Uterus (tissue), 3 donors: ENCODE measurements at regions not wholly inside any gene's neighbourhood (a gene's known extent, or its start where the extent isn't known, plus 50 kb on each side); places are given as distances from the start of the nearest gene placed in this dataset.

Source experiments
- DNase-seq, 2 donors: peaks; one replicate each; pipeline ENCODE4 v3.0.0-alpha.2; 2019 to 2020
- H3K27ac ChIP-seq, 2 donors: fragments of 200-600 bp; sonication (generic); 1 replicate in 1 of 2; 2 replicates in 1 of 2; pipeline ENCODE4 v1.5.1; 2016 to 2018
- H3K27me3 ChIP-seq, 2 donors: fragments of 200-600 bp; sonication (generic); one replicate each; pipeline ENCODE4 v1.5.1; 2018 to 2019; ENCODE audit warnings: control low read depth in 1 of 2
- H3K36me3 ChIP-seq, 2 donors: fragments of 200-600 bp; sonication (generic); one replicate each; pipeline ENCODE4 v1.5.1; 2019; ENCODE audit warnings: control low read depth in 1 of 2
- H3K4me1 ChIP-seq, 2 donors: fragments of 200-600 bp; sonication (generic); one replicate each; pipeline ENCODE4 v1.5.1; 2018 to 2019; ENCODE audit warnings: control low read depth in 1 of 2
- H3K4me3 ChIP-seq, 2 donors: fragments of 200-600 bp; sonication (generic); 1 replicate in 1 of 2; 2 replicates in 1 of 2; pipeline ENCODE4 v1.5.1; 2018 to 2019; ENCODE audit warnings: mild to moderate bottlenecking in 1 of 2
- H3K9me3 ChIP-seq, 2 donors: fragments of 200-600 bp; sonication (generic); one replicate each; pipeline ENCODE4 v1.5.1; 2019; ENCODE audit warnings: control low read depth in 1 of 2
- CTCF ChIP-seq, 4 experiments: fragments of 200-600 bp in 2 of 4; fragments of 450-650 bp in 2 of 4; sonication (generic) in 2 of 4; IDR thresholded peaks; one replicate each; pipeline ENCODE4 v1.5.1; 2016 to 2019; ENCODE audit warnings: antibody characterized with exemption in 4 of 4, mild to moderate bottlenecking in 2 of 4, moderate library complexity in 1 of 4
- POLR2A ChIP-seq, 2 donors: fragments of 450-650 bp; IDR thresholded peaks; one replicate each; pipeline ENCODE4 v1.6.1; 2016; ENCODE audit warnings: antibody characterized with exemption in 2 of 2, mild to moderate bottlenecking in 1 of 2, moderate library complexity in 1 of 2
- intact Hi-C: fragments of 100-400 bp; cut with DNase I; formaldehyde crosslinking; loops from one replicate; pipeline ENCODE4 v1.15.1; 2023; ENCODE audit warnings: low total_unique reads
- donor health status: DM: yes; HTN: yes; CAD: no.

GRCh38 chr4:132297346-132297745, 851.7 kb upstream of the PCDH10 start:
- Histone ChIP-seq H3K27ac (no peak overlapping the region), H3K4me3 (no peak overlapping the region), H3K9me3 (no peaks in the 10 kb centered on the region), H3K36me3 (no peaks in the 10 kb centered on the region), H3K4me1 (no peaks in the 10 kb centered on the region), H3K27me3 (no peaks in the 10 kb centered on the region)
- intact Hi-C loops = no loop called here
- DNase-seq = no peak
- TF ChIP-seq POLR2A (IDR thresholded peaks at IDR 0.05) = no peak
- TF ChIP-seq CTCF (IDR thresholded peaks at IDR 0.05) = no peak

- Histone ChIP-seq H3K4me3 (no peak overlapping the region), H3K27ac (no peak overlapping the region), H3K27me3 (no peaks in the 10 kb centered on the region), H3K36me3 (no peaks in the 10 kb centered on the region), H3K9me3 (no peaks in the 10 kb centered on the region), H3K4me1 (no peaks in the 10 kb centered on the region)
- DNase-seq = no peak
- intact Hi-C loops = no loop called here
- TF ChIP-seq POLR2A (IDR thresholded peaks at IDR 0.05) (no peak), CTCF (IDR thresholded peaks at IDR 0.05) (no peak)
Measured at GRCh38 chr4:132299841-132300240, 849.3 kb upstream of the PCDH10 start.

DNA sequence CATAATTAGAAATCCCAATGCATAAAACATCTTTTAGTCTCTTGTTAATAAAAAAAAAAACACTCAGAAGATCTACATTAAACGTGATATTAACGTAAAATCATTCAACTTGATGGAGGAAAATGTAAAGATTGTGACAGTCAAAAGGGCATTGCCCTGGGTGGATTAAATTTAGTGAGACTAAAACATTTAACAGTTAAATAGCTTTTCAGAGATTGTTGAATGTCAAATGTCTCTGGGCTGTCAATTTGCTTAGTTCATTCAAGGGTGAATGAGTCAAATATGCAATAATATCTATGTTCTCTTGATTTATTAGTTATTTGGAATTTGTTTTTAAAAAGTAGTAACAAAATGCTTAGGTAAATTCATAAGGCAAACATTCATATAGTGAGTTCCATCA, 836.6 kb upstream of the PCDH10 start:
- intact Hi-C loops = no loop called here
- no peaks in the 10 kb centered on the region for H3K4me1 ChIP-seq
- no peak overlapping the region for H3K4me3 ChIP-seq
- DNase-seq = no peak
- H3K9me3 ChIP-seq = no peaks in the 10 kb centered on the region
- no peaks in the 10 kb centered on the region for H3K36me3 ChIP-seq
- H3K27me3 ChIP-seq = no peaks in the 10 kb centered on the region
- TF ChIP-seq CTCF (IDR thresholded peaks at IDR 0.05) (no peak), POLR2A (IDR thresholded peaks at IDR 0.05) (no peak)
- H3K27ac ChIP-seq = no peak overlapping the region

DNA sequence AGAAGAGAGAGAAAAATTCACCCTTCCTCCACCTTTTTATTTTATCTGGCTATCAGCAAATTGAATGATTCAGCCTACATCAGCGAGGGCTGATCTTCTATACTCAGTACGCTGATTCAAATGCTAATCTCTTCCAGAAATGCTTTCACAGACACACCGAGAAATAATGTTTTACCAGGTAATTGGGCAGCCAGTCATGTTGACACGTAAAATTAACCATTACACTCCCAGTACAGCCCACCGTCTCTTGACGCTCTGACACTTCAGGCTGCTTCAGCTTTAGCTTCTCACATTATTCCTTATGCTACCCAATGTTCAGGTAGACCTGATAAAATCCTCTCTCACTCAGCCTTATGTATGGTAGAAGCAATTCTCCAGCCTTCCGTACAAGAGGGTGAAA, 835.2 kb upstream of the PCDH10 start:
- Histone ChIP-seq H3K27ac (no peak overlapping the region), H3K4me1 (no peaks in the 10 kb centered on the region), H3K27me3 (no peaks in the 10 kb centered on the region), H3K9me3 (no peaks in the 10 kb centered on the region), H3K36me3 (no peaks in the 10 kb centered on the region), H3K4me3 (no peak overlapping the region)
- no peak for DNase-seq
- no peak for TF ChIP-seq POLR2A (IDR thresholded peaks at IDR 0.05)
- TF ChIP-seq CTCF (IDR thresholded peaks at IDR 0.05) = no peak
- intact Hi-C loops = no loop called here

DNA sequence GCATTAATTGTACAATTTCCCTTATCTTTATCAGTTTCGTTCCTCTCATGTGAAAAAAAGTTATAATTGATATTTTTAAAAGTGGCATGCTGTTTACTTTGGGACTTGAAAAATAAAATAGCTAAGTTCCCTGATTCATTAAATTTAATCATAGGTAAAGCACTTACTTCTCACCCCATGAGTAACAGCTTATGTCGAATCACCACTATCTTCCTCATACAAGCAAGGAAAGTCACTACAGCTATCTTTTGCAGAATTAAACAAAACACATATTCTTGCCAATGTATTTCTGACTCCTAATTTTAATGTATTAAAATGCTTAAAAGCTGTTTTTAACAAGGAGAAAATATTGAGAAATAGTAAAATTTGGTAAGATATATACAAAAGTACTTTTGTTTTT, 832.4 kb upstream of the PCDH10 start:
- Histone ChIP-seq H3K4me3 (no peak overlapping the region), H3K27me3 (no peaks in the 10 kb centered on the region), H3K27ac (no peak overlapping the region), H3K9me3 (no peaks in the 10 kb centered on the region), H3K4me1 (no peaks in the 10 kb centered on the region), H3K36me3 (no peaks in the 10 kb centered on the region)
- intact Hi-C loops = no loop called here
- no peak for DNase-seq
- no peak for TF ChIP-seq POLR2A (IDR thresholded peaks at IDR 0.05)
- TF ChIP-seq CTCF (IDR thresholded peaks at IDR 0.05) = no peak
